Erythroblast (primary cell): ENCODE measurements at regions not wholly inside any gene's neighbourhood (a gene's known extent, or its start where the extent isn't known, plus 50 kb on each side); places are given as distances from the start of the nearest gene placed in this dataset.

Source experiments
- GATA1 ChIP-seq: IDR thresholded peaks from 2 replicates; pipeline ENCODE4 v1.6.1; 2011; ENCODE audit warnings: low read depth, mild to moderate bottlenecking, control low read depth, low read length, moderate library complexity
- POLR2A ChIP-seq: IDR thresholded peaks from 2 replicates; pipeline ENCODE4 v1.6.1; 2011; ENCODE audit warnings: mild to moderate bottlenecking, low read length

GRCh38 chr13:105118426-105118985 is 1417.0 kb downstream of the EFNB2 start:
- TF ChIP-seq POLR2A (no peak), GATA1 (no peak)
